ENCODE measurements at regions not wholly inside any gene's neighbourhood (a gene's known extent, or its start where the extent isn't known, plus 50 kb on each side); places are given as distances from the start of the nearest gene placed in this dataset.

- H3K4me1 Mint-ChIP-seq = no peaks in the 10 kb centered on the region
- TF ChIP-seq CTCF (IDR thresholded peaks at IDR 0.05) = no peak
- intact Hi-C loops (cut with micrococcal nuclease) = no loop called here
- no peak for ATAC-seq (ENCODE audit: low read depth)
- no peak for DNase-seq
- H3K27me3 Mint-ChIP-seq = no peaks in the 10 kb centered on the region
- H3K9me3 Mint-ChIP-seq = no peaks in the 10 kb centered on the region
- H3K27ac Mint-ChIP-seq = no peak overlapping the region
- ChIA-PET CTCF (no interaction called here), POLR2A (no interaction called here)
- H3K4me3 Mint-ChIP-seq = no peak overlapping the region
- no peaks in the 10 kb centered on the region for H3K36me3 Mint-ChIP-seq (ENCODE audit: low read depth)
Observed at GRCh38 chr10:64408391-64409183, 887.4 kb downstream of the REEP3 start.

DNA sequence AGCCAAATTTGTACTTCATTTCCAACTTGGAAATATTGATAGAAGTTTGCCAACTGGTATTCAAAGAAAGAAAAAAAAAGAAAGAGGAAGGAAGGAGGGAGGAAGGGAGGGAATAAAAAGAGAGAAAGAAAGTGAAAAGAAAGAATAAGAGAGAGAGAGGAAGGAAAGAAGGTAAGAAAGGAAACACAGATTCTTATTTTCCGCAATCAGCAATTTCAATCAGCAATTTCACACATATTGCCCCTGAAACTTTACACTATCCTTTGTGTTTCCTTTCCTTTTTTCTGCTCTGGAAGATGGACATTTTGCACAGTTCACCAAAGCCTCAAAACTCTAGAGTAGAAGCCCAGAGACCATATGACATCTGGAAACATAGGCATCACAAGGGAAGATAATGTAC lies 888.1 kb downstream of the REEP3 start:
- no peak overlapping the region for H3K4me3 Mint-ChIP-seq
- no peaks in the 10 kb centered on the region for H3K9me3 Mint-ChIP-seq
- intact Hi-C loops (cut with micrococcal nuclease) = no loop called here
- H3K27ac Mint-ChIP-seq = no peak overlapping the region
- no peaks in the 10 kb centered on the region for H3K27me3 Mint-ChIP-seq
- ATAC-seq (ENCODE audit: low read depth) (no peak), DNase-seq (no peak)
- POLR2A ChIA-PET = no interaction called here
- CTCF ChIA-PET = no interaction called here
- no peak for TF ChIP-seq CTCF (IDR thresholded peaks at IDR 0.05)
- H3K36me3 Mint-ChIP-seq (ENCODE audit: low read depth) = no peaks in the 10 kb centered on the region
- no peaks in the 10 kb centered on the region for H3K4me1 Mint-ChIP-seq

DNA sequence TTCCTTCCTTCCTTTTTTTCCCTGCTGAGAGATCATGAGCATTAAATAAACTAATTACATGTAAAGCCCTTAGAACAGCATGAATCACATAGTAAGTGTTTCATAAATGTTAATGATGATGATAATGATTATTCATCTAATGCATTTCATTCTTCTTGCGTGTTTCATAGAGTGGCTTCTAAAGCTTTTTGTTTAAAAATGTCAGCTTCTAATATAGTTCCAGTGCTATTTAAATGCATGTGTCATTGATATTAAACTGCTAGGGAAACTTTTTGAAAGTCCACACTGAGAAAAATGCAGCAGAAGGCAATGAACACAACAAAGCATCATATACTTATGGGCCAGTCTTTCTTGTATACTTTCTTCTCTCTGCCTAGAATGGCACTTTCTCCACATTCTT lies 894.8 kb downstream of the REEP3 start:
- H3K36me3 Mint-ChIP-seq (ENCODE audit: low read depth) = no peaks in the 10 kb centered on the region
- ChIA-PET POLR2A (no interaction called here), CTCF (no interaction called here)
- H3K27ac Mint-ChIP-seq = no peak overlapping the region
- no peaks in the 10 kb centered on the region for H3K4me1 Mint-ChIP-seq
- H3K9me3 Mint-ChIP-seq = no peaks in the 10 kb centered on the region
- no peak for ATAC-seq (ENCODE audit: low read depth)
- no peak for DNase-seq
- no peak overlapping the region for H3K4me3 Mint-ChIP-seq
- no peak for TF ChIP-seq CTCF (IDR thresholded peaks at IDR 0.05)
- no peaks in the 10 kb centered on the region for H3K27me3 Mint-ChIP-seq
- intact Hi-C loops (cut with micrococcal nuclease) = no loop called here

GRCh38 chr10:64419461-64419860 lies 898.3 kb downstream of the REEP3 start:
- ChIA-PET CTCF (no interaction called here), POLR2A (no interaction called here)
- Mint-ChIP-seq H3K4me3 (no peak overlapping the region), H3K4me1 (no peaks in the 10 kb centered on the region), H3K9me3 (no peaks in the 10 kb centered on the region), H3K36me3 (ENCODE audit: low read depth) (no peaks in the 10 kb centered on the region), H3K27me3 (no peaks in the 10 kb centered on the region), H3K27ac (no peak overlapping the region)
- TF ChIP-seq CTCF (IDR thresholded peaks at IDR 0.05) = no peak
- no peak for ATAC-seq (ENCODE audit: low read depth)
- no peak for DNase-seq
- intact Hi-C loops (cut with micrococcal nuclease) = no loop called here

DNA sequence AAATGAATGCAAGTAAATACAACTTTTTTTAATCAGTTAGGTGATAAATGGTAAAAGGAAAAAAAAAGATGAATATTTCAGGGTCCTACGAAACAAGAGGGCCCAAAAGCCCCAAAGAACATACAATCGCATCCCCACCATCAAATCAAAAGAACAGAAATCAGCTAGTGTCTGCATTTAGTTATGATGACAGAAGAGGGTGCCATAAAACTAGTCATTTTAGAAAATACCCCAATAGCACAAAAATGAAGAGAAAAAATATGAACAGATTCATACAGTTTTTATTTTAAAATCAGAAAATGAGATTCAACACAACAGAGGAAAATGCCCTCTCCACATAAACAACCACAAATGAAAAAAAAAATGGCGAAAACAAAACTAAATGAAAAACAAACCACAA lies 905.5 kb downstream of the REEP3 start:
- POLR2A ChIA-PET = no interaction called here
- no peak for DNase-seq
- Mint-ChIP-seq H3K27ac (no peak overlapping the region), H3K9me3 (no peaks in the 10 kb centered on the region), H3K4me1 (no peaks in the 10 kb centered on the region), H3K4me3 (no peak overlapping the region), H3K36me3 (ENCODE audit: low read depth) (no peaks in the 10 kb centered on the region), H3K27me3 (no peaks in the 10 kb centered on the region)
- TF ChIP-seq CTCF (IDR thresholded peaks at IDR 0.05) = no peak
- intact Hi-C loops (cut with micrococcal nuclease) = no loop called here
- no peak for ATAC-seq (ENCODE audit: low read depth)
- CTCF ChIA-PET = no interaction called here
